ENCODE measurements at regions not wholly inside any gene's neighbourhood (a gene's known extent, or its start where the extent isn't known, plus 50 kb on each side); places are given as distances from the start of the nearest gene placed in this dataset.

DNA sequence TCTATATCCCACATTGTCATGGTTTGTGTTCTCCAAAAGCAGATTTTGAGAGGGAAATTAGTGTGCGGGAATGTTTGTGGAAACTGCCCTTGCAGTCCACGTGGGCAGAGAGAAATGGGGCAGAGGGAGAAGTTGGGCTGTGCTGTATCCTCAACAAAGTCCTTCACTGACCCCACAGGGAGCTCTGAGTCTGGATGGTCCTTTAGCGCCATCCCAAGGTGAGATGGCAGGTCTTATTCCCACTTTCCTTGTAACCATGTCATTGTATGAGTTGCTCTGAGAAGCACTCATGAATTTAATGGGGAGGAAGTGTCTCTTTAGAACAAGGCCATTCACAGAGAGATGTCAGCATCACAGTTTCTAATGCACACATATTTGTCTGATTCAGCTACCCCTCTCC, 127.1 kb downstream of the ANKRD18B start:
- TF ChIP-seq, protein P1, sequence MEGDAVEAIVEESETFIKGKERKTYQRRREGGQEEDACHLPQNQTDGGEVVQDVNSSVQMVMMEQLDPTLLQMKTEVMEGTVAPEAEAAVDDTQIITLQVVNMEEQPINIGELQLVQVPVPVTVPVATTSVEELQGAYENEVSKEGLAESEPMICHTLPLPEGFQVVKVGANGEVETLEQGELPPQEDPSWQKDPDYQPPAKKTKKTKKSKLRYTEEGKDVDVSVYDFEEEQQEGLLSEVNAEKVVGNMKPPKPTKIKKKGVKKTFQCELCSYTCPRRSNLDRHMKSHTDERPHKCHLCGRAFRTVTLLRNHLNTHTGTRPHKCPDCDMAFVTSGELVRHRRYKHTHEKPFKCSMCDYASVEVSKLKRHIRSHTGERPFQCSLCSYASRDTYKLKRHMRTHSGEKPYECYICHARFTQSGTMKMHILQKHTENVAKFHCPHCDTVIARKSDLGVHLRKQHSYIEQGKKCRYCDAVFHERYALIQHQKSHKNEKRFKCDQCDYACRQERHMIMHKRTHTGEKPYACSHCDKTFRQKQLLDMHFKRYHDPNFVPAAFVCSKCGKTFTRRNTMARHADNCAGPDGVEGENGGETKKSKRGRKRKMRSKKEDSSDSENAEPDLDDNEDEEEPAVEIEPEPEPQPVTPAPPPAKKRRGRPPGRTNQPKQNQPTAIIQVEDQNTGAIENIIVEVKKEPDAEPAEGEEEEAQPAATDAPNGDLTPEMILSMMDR (IDR thresholded peaks at IDR 0.05) = no peak

DNA sequence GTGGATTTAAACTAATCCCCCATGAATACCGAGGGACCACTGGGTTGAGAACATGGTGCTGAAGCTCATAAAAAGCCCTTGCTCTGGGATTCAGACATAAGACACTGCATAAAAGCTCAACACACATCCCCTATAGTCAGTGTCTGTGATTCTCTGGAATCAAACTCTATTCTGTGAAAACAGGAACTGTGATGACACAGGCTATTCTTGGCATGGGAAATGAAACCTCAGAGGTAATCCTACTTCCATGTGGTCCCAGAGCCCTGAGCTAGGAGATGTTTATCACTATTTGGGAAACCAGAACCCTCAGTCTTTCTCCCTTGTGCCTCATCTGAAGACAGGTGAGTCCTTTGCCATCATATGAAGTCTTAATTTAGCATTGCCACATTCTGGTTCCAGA, 135.4 kb upstream of the PRSS3 start:
- TF ChIP-seq, protein P1 (IDR thresholded peaks at IDR 0.05) = no peak

DNA sequence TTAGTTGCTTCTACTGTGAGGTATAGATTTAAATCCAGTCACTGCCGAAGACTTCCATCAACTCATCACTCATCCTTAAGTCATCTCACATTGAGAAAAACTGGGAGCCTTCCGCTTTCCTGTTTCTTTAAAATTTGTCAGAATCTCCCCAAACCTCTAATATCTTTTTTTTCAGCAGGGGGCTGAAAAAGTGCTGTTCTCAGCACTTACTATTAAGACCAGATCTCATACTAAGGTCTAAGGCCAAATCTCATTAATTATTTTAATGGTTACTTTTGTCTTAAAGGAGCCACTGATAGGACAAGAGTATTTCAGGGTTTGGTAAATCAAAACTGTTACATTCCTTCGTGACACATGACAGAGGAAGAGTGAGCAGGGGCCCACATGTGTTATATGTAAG, 134.6 kb upstream of the PRSS3 start:
- TF ChIP-seq, protein P1 (IDR thresholded peaks at IDR 0.05) = no peak

DNA sequence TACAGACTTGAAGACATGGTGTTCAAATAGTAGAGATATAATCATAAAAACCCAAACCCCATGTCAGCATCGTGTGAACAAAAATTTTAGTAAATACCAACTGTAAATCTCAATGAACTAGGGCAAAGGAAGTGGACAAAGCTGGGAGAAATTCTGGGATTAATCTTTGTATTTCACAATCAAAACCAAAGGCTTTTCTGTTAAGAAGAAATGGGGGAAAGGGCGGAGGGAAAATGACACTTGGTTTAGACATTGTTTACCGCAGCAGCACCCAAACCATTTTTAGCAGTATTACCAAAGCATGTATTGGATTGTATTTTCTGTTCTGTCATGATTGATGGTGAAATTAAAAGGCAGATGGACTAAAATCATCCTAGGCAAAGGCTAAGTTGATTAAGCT, 134.2 kb upstream of the PRSS3 start:
- TF ChIP-seq, protein P1 (IDR thresholded peaks at IDR 0.05) = no peak

DNA sequence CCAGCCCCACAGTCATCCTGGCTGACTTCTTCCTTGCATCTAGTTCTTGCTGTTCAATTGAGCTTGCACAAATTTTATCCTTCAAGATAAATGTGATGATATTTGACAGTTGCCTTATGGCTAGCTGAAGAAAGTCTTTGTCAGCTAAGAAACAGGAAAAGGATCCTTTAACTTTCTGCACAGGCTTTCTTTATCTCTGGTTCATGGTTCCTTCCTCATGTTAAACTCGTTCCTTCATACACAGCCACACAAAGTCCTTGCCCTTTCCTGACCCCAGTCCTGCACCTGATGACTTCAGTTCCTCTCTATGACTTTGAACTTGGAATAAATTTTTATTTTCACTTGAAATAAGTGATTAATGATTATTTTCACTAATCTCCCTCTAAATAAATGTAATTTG, 132.5 kb upstream of the PRSS3 start:
- TF ChIP-seq, protein P1 (IDR thresholded peaks at IDR 0.05) = no peak

DNA sequence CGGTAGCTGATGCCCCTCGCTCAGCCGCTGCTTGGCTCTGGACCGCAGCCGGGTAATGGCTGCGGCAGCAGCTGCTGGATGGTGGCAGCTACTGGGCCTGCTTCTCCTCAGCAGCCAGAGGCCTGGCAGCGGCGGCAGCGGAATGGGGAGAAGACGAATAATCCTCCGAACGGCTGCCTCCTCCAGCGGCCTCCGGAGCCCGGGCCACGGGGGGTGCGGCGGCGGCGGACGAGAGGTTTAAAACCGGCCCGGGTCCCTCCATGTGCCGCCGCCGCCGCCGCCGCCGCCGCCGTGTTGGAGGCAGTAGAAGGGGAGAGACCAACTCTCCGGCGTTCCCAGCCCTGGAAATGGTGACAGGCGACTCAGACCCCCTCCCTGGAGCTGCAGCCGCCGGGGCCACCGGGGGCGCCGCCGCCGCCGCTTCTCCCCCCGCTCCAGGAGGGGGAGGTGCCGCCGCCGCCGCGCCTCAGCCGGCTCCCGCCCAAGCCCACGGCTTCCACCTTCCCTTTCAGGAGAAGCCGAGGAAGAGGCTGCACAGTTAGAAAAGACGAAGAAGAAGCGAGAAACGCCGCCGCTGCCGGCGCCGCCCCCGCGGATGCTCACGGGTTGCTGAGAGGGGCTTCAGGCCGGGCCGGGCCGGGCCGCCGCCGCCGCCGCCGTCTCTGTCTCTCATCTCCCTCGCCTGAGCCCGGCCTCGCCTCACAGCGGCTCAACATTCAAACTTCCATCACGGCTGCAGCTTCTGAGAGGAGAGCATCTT, 118.4 kb upstream of the PRSS3 start:
- TF ChIP-seq, protein P1 (IDR thresholded peaks at IDR 0.05) = no peak

DNA sequence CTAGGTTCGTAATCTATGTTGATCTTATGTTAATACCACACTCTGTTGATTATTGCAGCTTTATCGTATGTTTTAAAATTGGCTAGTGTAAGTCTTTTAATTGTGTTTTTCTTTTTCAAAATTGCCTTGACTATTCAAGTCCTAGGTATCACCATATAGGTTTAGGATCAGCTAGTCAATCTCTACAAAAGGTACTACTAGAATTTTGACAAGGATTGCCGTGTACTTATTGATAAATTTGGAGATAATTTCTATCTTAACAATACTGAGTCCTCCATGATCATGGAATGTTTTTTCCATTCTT, 117.9 kb upstream of the PRSS3 start:
- TF ChIP-seq, protein P1 (IDR thresholded peaks at IDR 0.05) = no peak

DNA sequence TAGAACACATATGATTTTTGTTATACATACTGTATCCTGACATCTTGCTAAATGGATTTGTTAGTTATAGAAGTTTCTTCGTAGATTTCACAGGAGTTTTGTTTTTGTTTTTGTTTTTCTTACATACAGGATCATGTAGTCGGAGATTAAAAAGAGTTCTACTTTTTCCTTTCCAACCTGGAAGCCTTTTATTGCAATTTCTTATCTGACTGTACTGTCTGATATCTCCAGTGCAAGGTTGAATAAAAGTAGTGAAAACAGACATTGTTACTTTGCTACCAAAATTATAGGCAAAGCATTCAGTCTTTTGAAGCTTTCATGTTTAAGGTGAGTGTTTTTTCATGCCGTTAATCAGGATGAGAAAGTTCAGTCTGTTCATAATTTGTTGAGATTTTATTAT, 117.4 kb upstream of the PRSS3 start:
- TF ChIP-seq, protein P1 (IDR thresholded peaks at IDR 0.05) = no peak

All from LNCAP (cell line).